ENCODE measurements at regions not wholly inside any gene's neighbourhood (a gene's known extent, or its start where the extent isn't known, plus 50 kb on each side); places are given as distances from the start of the nearest gene placed in this dataset.

- TF ChIP-seq ZNF114 (CRISPR knock-in tag; IDR thresholded peaks at IDR 0.05) = no peak
- no peak for TF ChIP-seq STAT1 (IDR thresholded peaks at IDR 0.05; ENCODE audit: unreplicated experiment)
- TF ChIP-seq EZH2 (IDR thresholded peaks at IDR 0.05; ENCODE audit: low read depth, unreplicated experiment) = no peak
- no peak for TF ChIP-seq REST (IDR thresholded peaks at IDR 0.05; ENCODE audit: unreplicated experiment)
These were observed 178.4 kb downstream of the PSMG1 start (continued) for GRCh38 chr21:39004634-39005501.

GRCh38 chr21:39003982-39004633, 179.1 kb downstream of the PSMG1 start:
- Histone ChIP-seq H4K20me1 (replicated peaks; ENCODE audit: insufficient read depth) (no peaks in the 10 kb centered on the region), H2AFZ (no peak overlapping the region), H3F3A (replicated peaks; ENCODE audit: low read depth) (no peaks in the 10 kb centered on the region), H3K9me2 (ENCODE audit: insufficient read depth) (peaks cover 7% of the 10 kb centered on the region; the same call in 1 of the 2 replicates), H3K4me3 (no peak overlapping the region), H3K4me2 (no peak overlapping the region), H3K4me1 (ENCODE audit: insufficient read depth) (peaks cover 7% of the 10 kb centered on the region), H3K27ac (ENCODE audit: low read depth) (0 out of 2 replicates have a peak overlapping the region, but pooled peaks have one; percentile 26), H3K36me3 (ENCODE audit: insufficient read depth) (no peaks in the 10 kb centered on the region), H3K27me3 (ENCODE audit: insufficient read depth) (no peaks in the 10 kb centered on the region), H3K79me2 (replicated peaks; ENCODE audit: insufficient read depth) (no peaks in the 10 kb centered on the region)
- Mint-ChIP-seq H3K9me3 (no peaks in the 10 kb centered on the region), H3K4me3 (no peak overlapping the region), H3K4me1 (peaks cover 22% of the 10 kb centered on the region), H3K27ac (no peak overlapping the region), H3K36me3 (ENCODE audit: low read depth) (peaks cover 3% of the 10 kb centered on the region; the same call in 1 of the 3 replicates), H3K27me3 (ENCODE audit: insufficient read depth, low read depth, poor library complexity) (peaks cover 15% of the 10 kb centered on the region)
- DNase-seq (ENCODE audit: low spot score) (no peak), ATAC-seq (no peak)
- no peak for TF ChIP-seq EZH2phosphoT487 (IDR thresholded peaks at IDR 0.05; ENCODE audit: unreplicated experiment)
- TF ChIP-seq STAT1 (IDR thresholded peaks at IDR 0.05; ENCODE audit: unreplicated experiment) = no peak
- no peak for TF ChIP-seq CTCF (conservative IDR thresholded peaks at IDR 0.05; ENCODE audit: low read depth in 2 of 2)
- no peak for TF ChIP-seq ZNF462 (CRISPR knock-in tag; IDR thresholded peaks at IDR 0.05)
- no peak for TF ChIP-seq ETS1 (IDR thresholded peaks at IDR 0.05)
- TF ChIP-seq ZNF114 (CRISPR knock-in tag; IDR thresholded peaks at IDR 0.05) = no peak
